OCI-LY3 (cell line): ENCODE measurements at regions not wholly inside any gene's neighbourhood (a gene's known extent, or its start where the extent isn't known, plus 50 kb on each side); places are given as distances from the start of the nearest gene placed in this dataset.

Experiments used
- CTCF ChIP-seq: fragments of 200-600, 300-600 bp; sonication (generic); IDR thresholded peaks from 2 replicates; pipeline ENCODE4 v1.5.1; 2014; ENCODE audit warnings: antibody characterized with exemption, low read length, low read depth
- EZH2phosphoT487 ChIP-seq: fragments of 200-600 bp; shearing (Covaris generic); IDR thresholded peaks from 2 replicates; pipeline ENCODE4 v1.6.1; 2018; ENCODE audit warnings: antibody characterized with exemption, mixed run types, low read depth

- TF ChIP-seq CTCF (no peak), EZH2phosphoT487 (no peak)
These were observed 72.3 kb upstream of the ACTRT2 start for GRCh38 chr1:2948751-2949680.
